Activated CD4-positive, alpha-beta memory T cell treated with anti-CD3 and anti-CD28 coated beads for 36 hours (primary cell): ENCODE measurements at regions not wholly inside any gene's neighbourhood (a gene's known extent, or its start where the extent isn't known, plus 50 kb on each side); places are given as distances from the start of the nearest gene placed in this dataset.

Experiments used
- CTCF ChIA-PET: fragments of 350-600 bp; sonication (Branson Sonifier 250); formaldehyde crosslinking; loops from one replicate; lab custom pipeline; 2021; ENCODE audit warnings: antibody characterized with exemption, inconsistent platforms; lab: Charles Lee
- POLR2A ChIA-PET: fragments of 350-600 bp; sonication (Branson Sonifier 250); formaldehyde crosslinking; loops from one replicate; lab custom pipeline; 2021; ENCODE audit warnings: antibody characterized with exemption; lab: Charles Lee
- DNase-seq: peaks from one replicate; pipeline ENCODE4 v3.0.0-alpha.2; 2020
- H3K27ac Mint-ChIP-seq: one replicate; pipeline ENCODE4 v1.8.0; 2021; ENCODE audit warnings: mixed read lengths
- H3K27me3 Mint-ChIP-seq: one replicate; pipeline ENCODE4 v1.8.0; 2021; ENCODE audit warnings: mixed read lengths
- H3K36me3 Mint-ChIP-seq: one replicate; pipeline ENCODE4 v1.8.0; 2021; ENCODE audit warnings: mixed read lengths
- H3K4me1 Mint-ChIP-seq: one replicate; pipeline ENCODE4 v1.8.0; 2021; ENCODE audit warnings: low read depth, mixed read lengths
- H3K4me3 Mint-ChIP-seq: one replicate; pipeline ENCODE4 v1.8.0; 2021; ENCODE audit warnings: mild to moderate bottlenecking, mixed read lengths
- H3K9me3 Mint-ChIP-seq: one replicate; pipeline ENCODE4 v1.8.0; 2021; ENCODE audit warnings: mixed read lengths
- intact Hi-C: fragments of 100-400 bp; cut with micrococcal nuclease; formaldehyde crosslinking; loops from one replicate; pipeline ENCODE4 v1.15.1; 2023
- microRNA-seq: library from miRNA; unstranded; fragments of <30 nt; microRNA quantifications from one replicate; pipeline ENCODE4 v1.2.0, GENCODE V29; 2022; ENCODE audit warnings: borderline number of aligned reads, borderline microRNAs expressed, borderline replicate concordance

DNA sequence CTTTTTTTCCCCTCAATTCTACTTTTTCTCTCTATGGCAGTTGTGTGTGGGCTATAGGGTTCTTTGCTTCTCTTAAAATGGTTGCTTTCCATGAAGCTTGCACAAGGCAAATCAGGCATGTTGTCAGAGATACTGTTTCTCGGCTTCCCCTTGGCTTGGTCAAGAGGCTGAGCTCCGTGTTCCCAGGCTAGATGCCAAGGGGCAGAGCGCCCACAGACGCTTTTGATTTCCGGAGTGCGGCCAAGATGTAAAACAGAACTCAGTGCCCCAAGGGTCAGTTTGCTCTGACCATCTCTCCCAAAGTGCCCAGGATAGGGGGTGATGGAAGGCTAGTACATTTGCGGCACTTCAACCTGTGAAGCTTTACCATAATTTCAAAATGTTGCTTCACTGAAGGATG, 64.2 kb upstream of the DIPK2B start:
- Mint-ChIP-seq H3K36me3 (no peaks in the 10 kb centered on the region), H3K27me3 (peaks cover 2% of the 10 kb centered on the region), H3K27ac (no peak overlapping the region), H3K4me1 (no peaks in the 10 kb centered on the region), H3K4me3 (no peak overlapping the region), H3K9me3 (no peaks in the 10 kb centered on the region)
- CTCF ChIA-PET: no interaction called here
- POLR2A ChIA-PET: no interaction called here
- intact Hi-C loops: no loop called here
- no peak for DNase-seq

DNA sequence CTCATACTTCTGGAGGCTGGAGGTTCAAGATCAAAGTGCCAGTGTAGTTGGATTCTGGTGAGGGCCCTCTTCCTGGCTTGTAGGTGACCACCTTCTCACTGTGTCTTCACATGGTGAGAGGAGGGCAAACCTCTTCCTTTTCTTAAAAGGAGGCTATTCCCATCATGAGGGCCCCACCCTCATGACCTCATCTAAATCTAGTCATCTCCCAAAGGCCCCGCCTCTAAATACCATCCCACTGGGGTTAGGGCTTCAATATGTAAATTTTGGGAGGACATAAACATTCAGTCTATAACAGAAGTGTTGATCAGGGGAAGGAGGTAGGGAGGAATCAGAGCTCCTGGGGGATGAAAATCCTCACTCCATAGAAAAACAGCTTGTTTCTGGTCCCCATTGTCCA, 60.8 kb upstream of the DIPK2B start:
- H3K36me3 Mint-ChIP-seq: no peaks in the 10 kb centered on the region
- no peaks in the 10 kb centered on the region for H3K9me3 Mint-ChIP-seq
- H3K27me3 Mint-ChIP-seq: no peaks in the 10 kb centered on the region
- no peak overlapping the region for H3K4me3 Mint-ChIP-seq
- POLR2A ChIA-PET: no interaction called here
- CTCF ChIA-PET: no interaction called here
- no peak overlapping the region for H3K27ac Mint-ChIP-seq
- no peak for DNase-seq
- intact Hi-C loops: no loop called here
- no peaks in the 10 kb centered on the region for H3K4me1 Mint-ChIP-seq

DNA sequence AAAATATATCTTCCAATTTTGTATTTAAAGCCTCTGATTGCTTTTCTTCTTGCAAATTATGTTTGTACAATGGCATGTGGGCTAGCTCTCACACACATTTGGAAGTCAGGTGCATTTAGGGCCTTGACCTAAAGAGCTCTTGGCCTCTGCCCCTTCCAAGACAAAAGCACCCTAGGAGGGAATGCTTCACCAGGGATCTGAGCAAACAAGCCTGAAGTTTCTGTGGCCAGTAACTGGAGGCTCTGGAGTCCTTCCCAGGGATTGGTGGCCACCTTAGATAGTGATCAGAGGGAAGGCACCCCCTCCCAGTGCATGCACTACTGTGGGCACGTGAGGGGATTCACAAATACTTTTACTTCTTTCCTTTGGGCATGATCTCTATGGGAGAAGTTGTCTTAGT, 60.3 kb upstream of the DIPK2B start:
- POLR2A ChIA-PET: no interaction called here
- Mint-ChIP-seq H3K27me3 (no peaks in the 10 kb centered on the region), H3K4me3 (no peak overlapping the region), H3K36me3 (no peaks in the 10 kb centered on the region), H3K4me1 (no peaks in the 10 kb centered on the region), H3K9me3 (no peaks in the 10 kb centered on the region), H3K27ac (no peak overlapping the region)
- intact Hi-C loops: no loop called here
- CTCF ChIA-PET: no interaction called here
- DNase-seq: no peak

DNA sequence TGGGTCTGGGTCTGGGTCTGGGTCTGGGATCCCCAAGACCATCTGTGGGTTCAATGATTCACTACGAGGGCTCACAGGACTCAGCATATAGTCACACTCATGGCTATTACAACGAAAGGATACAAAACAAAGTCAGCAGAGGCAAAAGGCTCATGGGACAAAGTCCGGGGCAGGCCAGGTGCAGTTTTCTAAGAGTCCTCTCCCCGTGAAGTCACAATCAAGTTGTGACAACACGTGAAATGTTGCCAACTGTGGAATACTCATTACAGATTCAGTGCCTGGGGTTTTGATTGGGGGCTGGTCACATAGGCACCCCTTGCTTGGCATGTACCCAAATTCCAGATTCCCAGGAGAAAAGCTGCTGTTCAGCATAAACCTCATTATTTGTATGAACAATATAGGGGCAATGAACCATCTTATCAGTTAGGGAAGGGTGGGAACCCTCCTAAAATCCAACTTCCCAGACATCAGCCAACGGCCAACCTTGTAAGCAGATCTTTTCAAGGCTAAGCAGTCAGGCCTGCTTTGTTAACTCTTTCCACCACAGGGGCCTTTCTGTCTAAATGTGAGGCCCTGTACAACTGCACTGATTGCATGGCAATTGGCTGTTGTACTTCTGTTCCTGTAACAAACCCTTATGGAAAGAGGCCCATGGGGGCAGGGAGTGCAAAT, 58.2 kb upstream of the DIPK2B start:
- CTCF ChIA-PET: no interaction called here
- POLR2A ChIA-PET: no interaction called here
- intact Hi-C loops: no loop called here
- no peak overlapping the region for H3K27ac Mint-ChIP-seq
- H3K4me1 Mint-ChIP-seq: no peaks in the 10 kb centered on the region
- no peaks in the 10 kb centered on the region for H3K27me3 Mint-ChIP-seq
- H3K36me3 Mint-ChIP-seq: no peaks in the 10 kb centered on the region
- no peaks in the 10 kb centered on the region for H3K9me3 Mint-ChIP-seq
- DNase-seq: no peak
- H3K4me3 Mint-ChIP-seq: no peak overlapping the region

Small RNA genes lying in the stretch of these regions (microRNA-seq; reads per million reads assigned to microRNA genes)
- gene MIR221 (21,576 reads per million, percentile 98 among the genes with 10 or more reads in this experiment), gene MIR222 (7,526 reads per million, percentile 95 among the genes with 10 or more reads in this experiment)
